Astrocyte (in vitro differentiated cells and primary cell): ENCODE measurements at regions not wholly inside any gene's neighbourhood (a gene's known extent, or its start where the extent isn't known, plus 50 kb on each side); places are given as distances from the start of the nearest gene placed in this dataset.
"Not testable (repeated sequence)": the region's sequence is repeated elsewhere in the genome, so short reads cannot be mapped to it uniquely, and the experiment has no call there.

ENCODE experiments used
- CTCF ChIP-seq: IDR thresholded peaks from 2 replicates; pipeline ENCODE4 v1.5.1; 2011; ENCODE audit warnings: low read depth, mild to moderate bottlenecking, inconsistent platforms, low read length, moderate library complexity; ENCODE audit not compliant: insufficient read depth
- EZH2 ChIP-seq: IDR thresholded peaks from 2 replicates; pipeline ENCODE4 v1.6.1; 2012; ENCODE audit warnings: mild to moderate bottlenecking, low read length, inconsistent platforms; ENCODE audit not compliant: insufficient read depth

- not testable (repeated sequence) for TF ChIP-seq CTCF, EZH2
Measured at GRCh38 chr18:14997899-14998298, 249.9 kb downstream of the ANKRD30B start.
